Stimulated activated CD4-positive, alpha-beta T cell treated with anti-CD3 and anti-CD28 coated beads, Interleukin-15, amount 100 ng/mL, for 24 hours (primary cell): ENCODE measurements at regions not wholly inside any gene's neighbourhood (a gene's known extent, or its start where the extent isn't known, plus 50 kb on each side); places are given as distances from the start of the nearest gene placed in this dataset.
"Not testable (repeated sequence)": the region's sequence is repeated elsewhere in the genome, so short reads cannot be mapped to it uniquely, and the experiment has no call there.

Experiments used
- DNase-seq: peaks from one replicate; pipeline ENCODE4 v3.0.0-alpha.2; 2020

DNA sequence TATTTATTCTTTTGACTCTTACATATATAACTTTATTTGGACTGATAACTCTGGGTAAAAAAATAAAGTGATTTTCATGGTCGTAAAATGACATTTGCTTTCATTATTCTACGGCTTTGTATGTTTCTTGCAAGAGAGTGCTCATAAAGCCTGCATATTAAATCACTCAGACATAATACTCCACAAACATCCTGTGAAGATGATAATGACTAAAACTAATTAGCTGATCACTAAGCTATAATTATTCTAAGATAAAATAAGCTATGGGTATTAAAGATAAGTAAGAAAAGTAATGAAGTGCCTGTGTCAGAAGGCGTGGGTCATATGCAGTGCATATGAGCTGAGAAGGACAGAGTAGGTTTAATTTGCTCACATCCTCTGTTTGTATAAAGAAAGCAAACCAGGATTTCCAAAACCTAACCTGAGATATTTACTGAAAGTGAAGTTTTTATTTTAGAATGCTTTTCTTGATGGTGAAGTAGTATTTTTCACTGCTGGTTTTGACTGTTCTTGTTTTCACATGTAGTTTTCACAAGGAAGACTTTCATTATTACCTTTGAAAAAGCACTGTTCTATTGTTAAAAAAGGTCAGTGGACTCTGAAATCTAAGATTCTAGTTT lies 278.8 kb downstream of the AMY1C start:
- no peak for DNase-seq

- DNase-seq: no peak
Observed at GRCh38 chr1:104029456-104029970, 279.8 kb downstream of the AMY1C start.

DNA sequence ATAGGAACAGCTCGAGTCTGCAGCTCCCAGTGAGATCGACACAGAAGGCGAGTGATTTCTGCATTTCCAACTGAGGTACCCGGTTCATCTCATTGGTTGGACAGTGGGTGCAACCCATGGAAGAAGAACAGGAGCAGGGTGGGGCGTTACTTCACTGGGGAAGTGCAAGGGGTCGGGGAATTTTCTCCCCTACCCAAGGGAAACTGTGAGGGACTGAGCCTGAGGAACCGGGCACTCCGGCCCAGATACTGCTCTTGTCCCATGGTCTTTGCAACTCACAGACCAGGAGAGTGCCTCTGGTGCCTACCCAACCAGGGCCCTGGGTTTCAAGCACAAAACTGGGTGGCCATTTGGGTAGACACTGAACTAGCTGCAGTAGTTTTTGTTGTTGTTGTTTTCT lies 307.1 kb downstream of the AMY1C start:
- no peak for DNase-seq

- not testable (repeated sequence) for DNase-seq
Observed at GRCh38 chr1:104057219-104057898, 307.7 kb downstream of the AMY1C start.

- not testable (repeated sequence) for DNase-seq
Observed at GRCh38 chr1:104061637-104062036, 311.9 kb downstream of the AMY1C start.

GRCh38 chr1:104064399-104064798 lies 314.7 kb downstream of the AMY1C start:
- no peak for DNase-seq

GRCh38 chr1:104072915-104073371 lies 323.2 kb downstream of the AMY1C start:
- DNase-seq: no peak

DNA sequence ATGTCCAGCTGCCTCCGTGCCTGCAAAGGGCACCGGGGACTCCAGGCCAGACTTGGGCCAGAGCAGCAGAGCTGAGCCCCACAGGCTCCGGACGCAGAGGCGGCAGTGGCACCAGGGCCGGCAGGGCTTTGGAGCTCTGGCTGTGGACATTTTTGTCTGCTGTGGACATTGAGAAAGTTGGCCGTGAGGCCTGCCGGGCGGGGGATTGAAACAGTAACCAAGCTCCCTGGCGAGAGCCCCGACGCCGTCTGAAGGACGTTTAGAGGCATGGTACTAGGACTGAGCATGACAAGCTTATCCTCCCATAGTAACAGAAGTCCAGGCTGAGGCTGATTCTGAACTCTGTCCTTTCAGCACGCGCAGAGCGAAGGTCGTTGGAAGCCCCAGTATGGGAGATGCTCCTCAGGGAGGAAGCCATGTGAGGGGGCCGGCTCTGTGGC lies 323.8 kb downstream of the AMY1C start:
- DNase-seq: no peak

GRCh38 chr1:104082221-104082620 lies 332.5 kb downstream of the AMY1C start:
- no peak for DNase-seq

DNA sequence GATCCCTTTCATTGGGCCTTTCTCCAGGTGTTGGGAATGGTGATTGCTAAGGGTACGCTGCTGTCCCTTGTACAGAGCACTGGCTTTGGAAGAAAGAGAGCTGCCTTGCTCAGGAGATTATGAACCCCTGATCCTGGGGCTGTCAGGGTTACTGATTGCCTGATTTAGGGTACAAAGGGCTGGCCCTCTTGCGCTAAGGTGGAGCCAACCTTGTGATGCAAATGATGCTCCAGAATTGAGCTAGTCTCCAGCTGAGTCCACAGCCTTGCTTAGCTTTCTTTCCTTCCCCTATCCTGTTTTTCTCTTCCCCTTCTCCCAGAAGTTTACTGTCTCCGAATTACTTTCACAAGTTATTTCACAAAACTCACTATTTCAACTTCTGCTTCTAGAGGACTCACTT lies 334.7 kb downstream of the AMY1C start:
- DNase-seq: no peak

GRCh38 chr1:104092698-104093097 lies 343.0 kb downstream of the AMY1C start:
- DNase-seq: no peak

DNA sequence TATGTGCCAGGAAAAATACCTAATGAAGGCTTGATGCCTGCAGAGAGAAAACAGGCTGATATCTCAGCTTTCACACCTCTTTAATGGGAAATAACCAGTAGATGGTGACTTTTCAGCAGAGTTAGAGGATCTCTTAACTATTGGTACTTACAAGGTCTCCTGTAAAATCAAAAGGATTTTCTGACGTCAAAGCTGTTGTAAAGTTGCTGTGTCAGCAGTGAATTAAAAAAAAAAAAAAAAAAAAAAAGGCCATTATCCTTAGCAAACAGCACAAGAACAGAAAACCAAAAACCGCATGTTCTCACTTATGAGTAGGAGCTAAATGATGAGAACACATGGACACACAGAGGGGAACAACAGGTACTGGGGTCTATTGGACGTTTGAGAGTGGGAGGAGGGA lies 349.1 kb downstream of the AMY1C start:
- DNase-seq: no peak

- DNase-seq: no peak
Observed at GRCh38 chr1:104100115-104100514, 350.4 kb downstream of the AMY1C start.

DNA sequence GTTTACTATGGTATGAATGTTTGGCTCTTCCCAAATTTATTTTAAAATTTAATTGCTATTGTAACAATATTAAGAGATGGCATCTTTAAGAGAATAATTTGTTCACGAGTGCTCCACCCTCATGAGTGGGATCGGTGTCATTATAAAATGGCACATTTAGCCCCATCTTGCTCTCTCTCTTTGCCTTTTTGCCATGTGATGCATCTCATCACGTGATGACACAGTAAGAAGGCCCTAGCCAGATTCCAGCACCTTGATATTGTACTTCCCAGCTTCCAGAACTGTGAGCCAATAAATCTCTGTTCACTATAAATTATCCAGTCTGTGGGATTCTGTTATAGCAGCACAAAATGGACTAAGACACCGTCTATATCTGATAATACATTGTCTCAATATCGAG lies 355.8 kb downstream of the AMY1C start:
- DNase-seq: no peak

DNA sequence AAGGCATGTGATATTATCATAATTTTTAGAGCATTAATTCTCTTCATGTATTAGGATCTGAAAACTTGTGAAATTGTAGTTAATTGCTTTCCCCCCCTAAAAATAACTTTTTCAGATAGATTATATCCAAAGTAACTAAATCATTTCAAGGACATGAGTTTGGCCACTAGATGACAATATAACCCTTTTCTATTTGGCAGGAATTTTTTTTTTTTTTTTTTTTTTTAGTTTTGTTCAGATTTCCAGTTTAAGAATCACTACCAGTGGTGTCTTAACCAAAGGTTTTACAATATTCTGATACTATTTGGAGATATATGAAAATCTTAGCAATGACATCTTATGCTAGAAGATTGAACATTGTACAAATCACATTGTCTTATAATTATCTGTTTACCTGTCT lies 370.8 kb downstream of the AMY1C start:
- no peak for DNase-seq

- DNase-seq: no peak
Observed at GRCh38 chr1:104121271-104121670, 371.6 kb downstream of the AMY1C start.

DNA sequence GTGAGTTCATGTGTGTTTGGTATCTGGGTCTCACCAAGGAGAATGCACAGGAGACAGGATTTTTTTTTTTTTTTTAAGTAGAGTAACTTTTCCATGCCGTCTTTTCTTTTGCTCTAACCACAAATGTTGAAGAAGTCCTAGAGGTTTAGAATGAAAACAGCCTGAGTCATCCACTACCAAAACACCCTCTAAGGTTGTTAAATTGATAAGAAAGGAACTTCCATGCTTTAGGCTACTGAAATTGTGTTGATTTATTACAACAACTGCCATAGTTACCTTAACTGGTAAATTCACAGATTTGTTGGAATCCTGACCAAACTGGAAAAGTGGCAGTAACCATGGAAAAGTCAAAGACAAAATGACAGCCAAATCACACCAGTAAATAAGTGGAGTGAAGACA lies 375.6 kb downstream of the AMY1C start:
- DNase-seq: no peak

DNA sequence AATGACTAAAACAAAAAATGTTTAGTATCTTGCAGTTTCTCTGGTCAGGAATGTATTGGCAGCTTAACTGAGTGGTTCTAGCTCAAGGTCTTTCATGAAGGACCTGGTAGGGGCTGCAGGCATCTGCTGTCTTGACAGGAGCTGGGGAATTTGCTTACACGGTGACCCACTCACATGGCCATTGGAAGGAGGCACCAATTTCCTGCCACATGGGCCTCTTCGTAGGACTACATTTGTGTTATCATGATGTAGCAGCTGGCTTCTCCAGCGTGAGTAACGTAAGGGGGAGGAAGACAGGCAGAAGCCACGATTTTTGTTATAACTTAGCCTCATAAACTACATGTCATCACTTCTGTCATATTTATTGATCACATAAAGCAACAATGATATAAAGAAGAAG lies 376.3 kb downstream of the AMY1C start:
- no peak for DNase-seq

- DNase-seq: no peak
Observed at GRCh38 chr1:104132382-104132973, 382.8 kb downstream of the AMY1C start.

GRCh38 chr1:104135036-104135435 lies 385.3 kb downstream of the AMY1C start:
- not testable (repeated sequence) for DNase-seq

DNA sequence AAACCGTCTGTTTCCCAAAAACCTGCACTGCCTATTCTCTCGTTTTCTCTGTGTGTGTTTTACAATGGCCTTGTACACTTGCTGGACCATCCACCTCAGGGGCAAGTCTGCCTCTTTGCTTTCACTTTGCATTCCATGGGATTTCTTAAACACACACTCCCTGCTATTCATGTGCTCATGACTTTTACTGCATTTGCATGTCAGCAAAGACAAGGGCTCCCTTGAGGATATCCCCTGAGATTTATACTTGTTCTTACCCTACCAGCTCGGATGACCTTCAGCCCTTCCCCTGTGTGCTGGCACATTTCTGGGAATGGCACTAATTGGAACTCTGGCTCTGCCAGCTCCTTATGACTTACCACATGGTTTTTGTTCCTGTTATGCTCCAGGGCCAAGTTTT lies 386.9 kb downstream of the AMY1C start:
- no peak for DNase-seq

- DNase-seq: no peak
Observed at GRCh38 chr1:104156738-104157137, 407.0 kb downstream of the AMY1C start.

DNA sequence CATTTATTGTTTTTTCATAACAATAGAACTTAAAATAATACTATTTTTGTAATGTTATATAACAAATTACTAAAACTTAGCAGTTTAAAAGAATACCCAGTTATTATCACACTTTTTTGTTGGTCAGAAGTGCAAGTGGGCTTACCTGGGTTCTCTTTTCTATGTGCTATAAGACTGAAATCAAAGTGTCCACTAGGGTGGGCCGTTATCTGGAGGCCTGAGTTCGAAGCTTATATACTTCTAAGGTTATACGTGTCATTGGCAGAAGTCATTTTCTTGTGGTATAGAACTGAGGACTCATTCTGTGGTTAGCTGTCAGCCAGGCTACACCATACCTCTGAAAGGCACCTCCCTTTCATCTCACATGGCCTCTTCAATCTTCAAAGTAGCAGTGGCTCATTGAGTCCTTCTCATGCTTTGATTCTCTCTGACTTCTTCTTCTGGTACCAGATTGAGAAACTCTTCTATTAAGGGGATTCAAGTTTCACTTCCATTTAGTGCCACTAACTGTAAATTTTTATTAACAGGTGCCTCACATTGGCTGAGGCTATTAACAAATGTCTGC lies 414.3 kb downstream of the AMY1C start:
- DNase-seq: no peak

DNA sequence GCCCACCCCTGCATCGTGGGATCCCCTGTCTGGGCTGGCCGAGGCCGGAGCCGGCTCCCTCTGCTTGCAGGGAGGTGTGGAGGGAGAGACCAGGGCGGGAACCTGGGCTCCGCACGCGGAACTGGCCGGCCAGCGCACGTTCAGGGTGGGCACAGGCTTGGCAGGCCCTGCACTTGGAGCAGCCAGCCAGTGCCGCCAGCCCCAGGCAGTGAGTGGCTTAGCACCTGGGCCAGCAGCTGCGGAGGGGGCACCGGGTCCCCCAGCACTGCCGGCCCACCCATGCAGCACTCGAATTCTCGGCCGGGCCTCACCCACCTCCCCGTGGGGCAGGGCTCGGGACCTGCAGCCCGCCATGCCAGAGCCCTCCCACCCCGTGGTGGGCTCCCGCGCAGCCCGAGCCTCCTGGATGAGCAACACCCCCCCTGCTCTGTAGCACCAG lies 422.6 kb downstream of the AMY1C start:
- no peak for DNase-seq
